Left colon (tissue), 2 donors: ENCODE measurements at regions not wholly inside any gene's neighbourhood (a gene's known extent, or its start where the extent isn't known, plus 50 kb on each side); places are given as distances from the start of the nearest gene placed in this dataset.
"Not testable (repeated sequence)": the region's sequence is repeated elsewhere in the genome, so short reads cannot be mapped to it uniquely, and the experiment has no call there.

Experiments
- ATAC-seq: fragments of 200-7000 bp; cut with Tn5 transposase; one replicate; pipeline ENCODE4 v1.9.1; 2020; ENCODE audit warnings: mild to moderate bottlenecking, moderate library complexity
- DNase-seq, 2 donors: peaks; one replicate each; pipeline ENCODE4 v3.0.0-alpha.2; 2020
- intact Hi-C, 2 donors: fragments of 100-400 bp; cut with DNase I in 1 of 2; cut with micrococcal nuclease in 1 of 2; formaldehyde crosslinking; loops; one replicate each; pipeline versions ENCODE4 v1.11.2 to v1.14.0; 2022; cut with DNase I, micrococcal nuclease
- donor health status: DM: no; HTN: no; CAD: no.
- donor health status: DM: yes; HTN: yes; CAD: no.

- ATAC-seq, intact Hi-C loops, DNase-seq: not testable (repeated sequence)
Measured at GRCh38 chr22:48757135-48757534, 1070.5 kb downstream of the BRD1 start.

GRCh38 chr22:48756146-48757111 lies 1071.2 kb downstream of the BRD1 start:
- intact Hi-C loops: no loop called here
- DNase-seq: peak in 1 of 2 donors; percentile 10
- no peak for ATAC-seq

GRCh38 chr22:48755059-48755949 lies 1072.4 kb downstream of the BRD1 start:
- intact Hi-C loops: no loop called here
- DNase-seq: no peak

GRCh38 chr22:48754611-48755058 lies 1073.0 kb downstream of the BRD1 start:
- DNase-seq: no peak
- ATAC-seq: no peak
- intact Hi-C loops: no loop called here

More at GRCh38 chr22:48755059-48755949, 1072.4 kb downstream of the BRD1 start:
- no peak for ATAC-seq

- DNase-seq (no peak), ATAC-seq (no peak)
- intact Hi-C loops: no loop called here
Measured at GRCh38 chr22:48753752-48754517, 1073.7 kb downstream of the BRD1 start.

GRCh38 chr22:48753381-48753730 lies 1074.3 kb downstream of the BRD1 start:
- no peak for ATAC-seq
- DNase-seq: no peak
- intact Hi-C loops: no loop called here

GRCh38 chr22:48752451-48753380 lies 1075.0 kb downstream of the BRD1 start:
- intact Hi-C loops: no loop called here
- DNase-seq (no peak), ATAC-seq (no peak)

GRCh38 chr22:48751539-48752437 lies 1075.9 kb downstream of the BRD1 start:
- intact Hi-C loops: no loop called here
- DNase-seq: no peak
- ATAC-seq: no peak

GRCh38 chr22:48750826-48751440 lies 1076.7 kb downstream of the BRD1 start:
- DNase-seq (no peak), ATAC-seq (no peak)
- intact Hi-C loops: no loop called here

- no peak for DNase-seq
- intact Hi-C loops: no loop called here
Measured at GRCh38 chr22:48750282-48750681, 1077.4 kb downstream of the BRD1 start.

GRCh38 chr22:48749555-48750227 lies 1078.0 kb downstream of the BRD1 start:
- intact Hi-C loops: no loop called here
- ATAC-seq: no peak
- no peak for DNase-seq

More at GRCh38 chr22:48750282-48750681, 1077.4 kb downstream of the BRD1 start:
- no peak for ATAC-seq

- DNase-seq (no peak), ATAC-seq (no peak)
- intact Hi-C loops: no loop called here
Measured at GRCh38 chr22:48748860-48749554, 1078.7 kb downstream of the BRD1 start.

- intact Hi-C loops: no loop called here
- DNase-seq (no peak), ATAC-seq (no peak)
Measured at GRCh38 chr22:48748113-48748859, 1079.4 kb downstream of the BRD1 start.

- ATAC-seq (no peak), DNase-seq (no peak)
- intact Hi-C loops: no loop called here
Measured at GRCh38 chr22:48746789-48747425, 1080.8 kb downstream of the BRD1 start.
